GM18505 (cell line): ENCODE measurements at regions not wholly inside any gene's neighbourhood (a gene's known extent, or its start where the extent isn't known, plus 50 kb on each side); places are given as distances from the start of the nearest gene placed in this dataset.

ENCODE experiments used
- ATAC-seq: cut with Tn5 transposase; IDR thresholded peaks from one replicate; pipeline ENCODE4 v1.9.1; 2021; ENCODE audit not compliant: unreplicated experiment
- POLR2A ChIP-seq: IDR thresholded peaks from 4 replicates; pipeline ENCODE4 v1.6.1; 2011; ENCODE audit warnings: borderline replicate concordance; ENCODE audit not compliant: insufficient read depth, insufficient read length; ENCODE audit errors: extremely low read depth

DNA sequence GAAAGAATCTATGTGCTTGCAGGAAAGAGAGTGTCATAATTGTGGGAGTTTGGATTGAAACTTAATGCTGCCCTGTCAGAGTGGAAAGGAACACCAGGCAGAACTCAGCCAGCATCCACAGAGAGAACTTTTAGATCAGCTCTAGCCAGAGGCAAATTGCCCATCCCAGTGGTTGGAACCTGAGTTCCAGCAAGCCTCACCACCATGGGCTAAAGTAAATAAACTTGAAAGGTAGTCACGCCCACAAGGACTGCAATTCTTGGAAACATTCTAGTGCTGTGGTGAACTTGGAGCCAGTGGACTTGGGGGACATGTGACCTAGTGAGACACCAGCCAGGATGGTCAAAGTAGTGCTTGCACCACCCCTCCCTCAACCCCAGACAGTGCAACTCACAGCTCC, 571.6 kb downstream of the LRRIQ3 start:
- no peak for TF ChIP-seq POLR2A
- ATAC-seq: no peak

DNA sequence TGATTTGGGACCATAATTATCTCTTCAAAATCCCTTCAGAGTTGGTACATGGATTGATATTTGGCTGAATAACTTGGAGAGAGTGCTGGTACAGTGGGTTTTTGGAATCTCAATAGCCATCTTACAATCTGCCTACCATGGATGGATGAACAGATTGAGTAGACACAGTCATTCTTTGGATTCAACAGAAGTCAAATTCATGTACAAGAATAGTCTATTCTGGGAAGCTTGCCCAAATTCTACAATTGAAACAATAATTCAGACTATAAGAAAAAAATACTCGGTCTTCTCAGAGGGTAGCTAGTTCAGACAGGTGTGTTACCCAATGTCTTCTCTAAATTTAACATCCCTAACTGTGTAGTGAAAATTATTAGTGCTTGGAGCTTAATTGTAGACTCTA, 574.0 kb downstream of the LRRIQ3 start:
- TF ChIP-seq POLR2A: no peak
- no peak for ATAC-seq

DNA sequence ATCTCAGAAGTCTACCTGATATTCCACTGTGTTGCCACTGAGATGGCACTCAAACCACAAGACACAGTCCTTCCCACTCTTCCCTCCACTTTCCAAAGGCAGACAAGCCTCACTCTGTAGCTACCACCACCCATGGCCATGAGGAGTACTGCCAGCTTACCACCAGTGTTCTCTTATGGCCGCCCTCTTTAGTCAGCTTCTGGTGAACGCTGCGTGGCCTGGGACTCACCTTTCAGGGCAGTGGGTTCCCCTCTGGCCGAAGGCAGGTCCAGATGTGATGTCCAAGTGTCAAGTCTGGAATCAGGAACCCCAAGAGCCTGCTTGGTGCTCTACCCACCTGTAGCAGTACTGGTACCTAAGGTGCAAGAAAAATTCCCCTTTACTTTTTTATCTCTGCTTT, 580.8 kb downstream of the LRRIQ3 start:
- no peak for ATAC-seq
- no peak for TF ChIP-seq POLR2A

DNA sequence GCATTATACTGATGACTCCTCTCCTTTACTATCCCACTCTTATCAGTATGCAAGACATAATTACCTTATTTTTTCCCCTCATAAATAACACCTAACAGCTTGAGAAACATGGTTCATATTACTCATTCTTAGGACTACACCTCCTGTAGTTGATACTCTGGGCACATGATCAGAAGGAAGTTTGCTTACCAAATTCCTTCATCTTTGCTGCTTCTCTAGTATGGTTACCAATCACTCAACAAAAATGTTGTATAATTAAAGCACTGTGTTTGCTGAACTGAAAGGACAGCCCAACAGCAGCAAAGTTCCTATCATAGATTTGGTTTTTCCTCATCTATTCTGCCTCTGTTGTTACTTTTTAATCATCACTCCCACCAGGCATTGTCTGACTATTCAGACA, 586.3 kb downstream of the LRRIQ3 start:
- no peak for TF ChIP-seq POLR2A
- ATAC-seq: no peak

DNA sequence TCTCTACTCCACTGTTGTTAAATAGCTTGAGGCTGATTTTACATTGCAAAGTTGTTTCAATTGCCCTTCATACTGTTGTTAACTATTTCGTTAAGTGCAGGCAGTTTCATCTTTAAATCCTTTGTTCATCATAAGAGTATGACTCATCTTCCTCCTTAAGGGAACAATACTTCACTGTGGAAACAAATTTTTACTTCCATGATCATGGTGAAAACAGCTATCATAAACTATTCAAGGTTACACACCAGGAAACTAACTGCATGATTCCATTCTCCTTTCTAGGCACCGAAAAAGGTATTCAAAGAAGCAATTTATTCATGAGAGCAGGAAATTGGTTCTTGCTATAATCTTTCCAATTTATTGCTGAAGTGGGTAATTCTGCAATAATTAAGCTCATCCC, 593.2 kb downstream of the LRRIQ3 start:
- TF ChIP-seq POLR2A: no peak
- no peak for ATAC-seq

DNA sequence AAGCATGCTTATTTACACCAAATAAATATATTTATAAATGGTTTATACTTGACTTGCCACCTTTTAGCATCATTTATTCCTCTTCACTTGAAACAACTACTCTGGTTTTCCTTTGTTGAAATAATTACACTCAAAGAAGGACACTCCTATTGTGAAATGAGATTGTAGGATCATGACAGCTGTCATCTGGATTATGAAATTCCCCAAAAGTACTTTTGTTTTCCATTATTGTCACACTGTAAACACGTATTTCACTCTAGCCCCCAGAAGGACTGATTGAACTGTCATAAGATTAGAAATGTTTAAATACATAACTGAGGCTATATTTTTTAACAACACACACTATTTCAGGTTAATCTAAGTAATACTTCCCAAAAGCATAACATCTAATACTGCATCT, 593.8 kb downstream of the LRRIQ3 start:
- no peak for TF ChIP-seq POLR2A
- no peak for ATAC-seq

DNA sequence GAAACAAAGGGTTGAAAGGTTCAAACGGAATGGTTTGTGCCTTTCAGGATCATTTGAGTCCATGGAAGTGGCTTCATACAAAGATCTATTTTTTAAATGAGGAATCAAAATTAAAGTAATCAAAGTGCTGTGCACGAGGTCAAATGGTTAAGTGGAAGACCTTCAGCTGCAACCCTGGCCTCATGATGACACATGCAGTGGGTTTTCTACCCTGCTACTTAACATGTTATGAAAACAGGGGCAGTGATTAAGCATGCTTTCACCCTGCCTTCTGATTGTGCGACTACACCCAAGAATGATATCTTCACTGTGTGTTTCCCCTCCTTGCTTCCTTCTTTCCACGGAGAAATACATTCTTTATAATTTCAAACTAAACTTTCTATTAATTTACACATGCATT, 604.2 kb downstream of the LRRIQ3 start:
- no peak for ATAC-seq
- TF ChIP-seq POLR2A: no peak

DNA sequence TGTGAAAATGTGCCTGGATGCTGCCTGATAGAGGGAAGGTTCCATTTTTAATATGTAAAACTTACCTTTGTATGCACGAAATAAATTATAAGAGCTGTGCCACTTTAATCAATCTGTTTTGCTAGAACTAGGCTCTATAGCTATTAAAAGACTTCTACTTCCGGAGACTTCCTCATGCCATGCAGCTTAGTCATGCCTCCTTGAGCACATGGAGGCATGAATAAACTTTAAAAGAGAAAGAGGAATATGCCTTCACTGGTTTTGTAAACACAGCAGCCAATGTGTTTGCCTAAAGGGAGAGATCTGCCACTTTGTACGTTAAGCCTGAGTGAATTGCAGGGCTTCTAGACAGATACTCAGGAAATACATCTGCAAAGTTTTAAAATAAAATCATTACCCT, 604.6 kb downstream of the LRRIQ3 start:
- ATAC-seq: no peak
- no peak for TF ChIP-seq POLR2A

DNA sequence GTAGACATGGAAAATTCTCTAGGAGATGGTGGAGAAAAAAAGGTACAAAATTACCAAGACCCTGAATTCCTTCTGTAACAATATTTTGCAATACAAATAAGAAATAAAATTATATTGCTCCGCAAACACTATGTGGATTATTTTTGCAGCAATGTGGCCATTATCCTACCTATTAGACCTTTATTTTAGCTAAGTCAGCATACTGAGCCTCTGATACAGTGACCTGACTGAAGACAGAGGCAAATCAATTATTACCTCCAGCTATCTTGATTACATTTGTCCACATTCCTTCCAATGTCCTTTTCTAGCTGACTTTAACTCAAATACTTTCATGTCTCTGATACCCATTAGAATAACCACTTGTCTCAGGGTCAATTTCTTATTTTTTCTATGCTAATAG, 610.9 kb downstream of the LRRIQ3 start:
- no peak for ATAC-seq
- TF ChIP-seq POLR2A: no peak

DNA sequence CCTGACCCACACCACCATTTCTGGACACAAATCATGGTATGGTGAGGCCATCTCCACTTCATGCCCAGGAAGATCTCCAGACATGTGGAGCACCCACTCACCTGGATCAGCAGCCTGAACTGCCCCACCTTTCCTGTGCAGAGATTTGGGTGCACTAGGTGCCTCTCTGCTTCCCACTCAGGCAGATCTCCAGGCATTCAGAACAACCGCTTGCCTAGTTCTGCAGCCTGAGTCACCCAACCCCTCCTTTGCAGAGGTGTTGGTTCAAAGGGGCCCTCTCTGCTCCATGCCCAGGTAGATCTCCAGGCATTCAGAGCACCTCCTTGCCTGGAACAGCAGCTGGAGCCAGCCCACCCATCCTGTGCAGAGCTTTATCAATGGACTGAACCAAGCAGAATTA, 620.8 kb downstream of the LRRIQ3 start:
- ATAC-seq: no peak
- TF ChIP-seq POLR2A: no peak

DNA sequence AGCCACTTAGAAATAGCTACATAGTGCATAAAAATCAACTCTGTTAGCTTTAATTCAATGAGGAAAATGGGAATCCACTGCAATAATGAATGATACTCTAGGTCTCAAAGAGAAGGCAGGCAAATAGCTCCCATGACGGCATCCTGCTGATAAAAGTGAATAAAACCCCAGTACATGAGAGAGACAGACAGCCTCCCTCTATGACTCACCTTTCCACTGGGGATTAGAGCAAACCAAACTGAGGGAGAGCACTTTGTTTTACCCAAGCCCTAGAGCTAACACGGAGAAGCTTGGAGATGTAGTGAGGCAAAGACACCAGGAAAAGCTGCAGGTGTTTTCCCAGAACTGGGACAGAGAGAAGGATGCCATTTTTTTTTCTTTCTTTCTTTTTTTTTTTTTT, 621.9 kb downstream of the LRRIQ3 start:
- no peak for ATAC-seq

DNA sequence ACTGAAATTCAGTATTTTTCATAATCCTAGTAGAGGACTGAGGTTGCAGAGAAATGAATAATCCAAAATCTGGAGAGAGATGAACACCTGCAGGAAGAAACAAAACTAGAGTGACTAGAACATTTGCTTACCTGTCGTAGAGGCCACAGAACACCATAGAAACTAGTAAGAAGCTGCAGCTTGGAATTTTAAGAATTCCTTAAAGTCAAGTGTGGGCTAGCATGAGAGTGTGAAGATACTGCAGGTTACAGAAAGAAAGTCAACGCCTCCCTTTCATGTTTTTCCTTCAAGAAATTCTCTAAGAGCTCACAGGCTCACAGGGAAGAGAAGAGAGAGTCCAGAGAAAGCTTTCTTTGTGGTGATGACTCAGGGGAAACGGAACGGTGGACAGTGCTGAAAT, 633.7 kb downstream of the LRRIQ3 start:
- ATAC-seq: no peak
- no peak for TF ChIP-seq POLR2A

More for the DNA sequence above, 621.9 kb downstream of the LRRIQ3 start:
- no peak for TF ChIP-seq POLR2A

DNA sequence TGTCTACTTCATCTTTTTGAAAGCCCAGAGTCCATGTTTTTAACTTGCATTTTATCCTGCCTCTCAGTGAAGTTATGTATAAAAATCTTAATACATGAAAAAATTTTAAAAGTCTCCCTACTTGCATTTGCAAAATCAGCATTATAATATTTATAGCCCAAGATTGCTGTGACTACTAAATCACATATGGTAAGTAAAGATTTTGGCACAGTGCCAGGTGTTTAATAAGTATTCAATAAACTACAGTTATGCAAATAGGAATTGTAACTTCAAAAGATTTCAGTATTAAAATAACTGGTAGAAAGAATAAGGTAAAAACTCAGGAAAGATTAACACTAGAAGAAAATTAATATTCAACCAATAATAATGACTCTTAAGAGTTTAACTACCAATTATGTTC, 641.7 kb downstream of the LRRIQ3 start:
- no peak for ATAC-seq
- no peak for TF ChIP-seq POLR2A

DNA sequence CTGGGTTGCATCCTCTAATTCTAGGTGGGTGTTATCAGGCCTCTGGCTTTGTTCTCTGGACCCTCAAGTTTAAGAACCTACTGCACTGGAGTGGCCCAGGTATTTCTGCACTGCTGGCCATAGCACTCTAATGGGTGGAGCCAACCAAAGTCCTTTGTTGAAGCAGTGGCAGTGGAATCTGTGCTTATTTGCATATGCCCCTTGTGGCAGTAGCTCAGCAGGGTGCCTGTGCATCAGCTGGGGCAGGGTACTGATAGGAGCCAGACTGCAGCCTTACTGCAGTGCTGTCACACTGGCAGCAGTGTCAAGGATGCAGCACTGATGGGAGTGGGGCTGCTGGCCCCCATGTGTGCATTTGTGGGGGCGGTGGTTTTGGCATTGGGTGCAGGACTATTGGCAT, 660.6 kb downstream of the LRRIQ3 start:
- no peak for TF ChIP-seq POLR2A
- ATAC-seq: no peak

DNA sequence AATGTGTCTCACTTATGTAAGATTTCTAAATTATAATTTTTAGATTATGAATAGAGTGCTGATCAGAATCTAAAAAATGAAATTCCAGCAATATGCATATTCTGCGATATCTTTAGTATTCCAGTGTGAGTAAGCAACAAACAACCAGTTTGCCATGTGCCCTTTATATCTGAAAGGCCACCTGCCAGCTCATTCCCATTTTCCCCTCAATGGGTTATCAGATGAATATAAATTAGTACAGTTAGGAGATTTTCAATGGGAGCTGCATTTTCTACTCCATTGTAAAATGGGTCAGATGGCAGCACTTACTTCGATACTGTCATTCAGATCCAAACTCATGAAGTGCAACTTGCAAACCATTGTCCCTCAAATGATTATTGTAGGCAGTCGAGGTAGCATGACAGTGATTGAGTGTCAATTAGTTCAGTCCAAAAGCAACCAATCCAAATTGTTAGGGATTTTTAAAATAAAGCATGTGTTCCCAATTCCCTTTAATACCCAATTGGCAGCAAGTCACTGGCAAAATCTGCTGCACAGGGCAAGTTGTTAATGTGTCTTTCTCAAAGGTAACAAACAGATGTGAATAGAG, 680.3 kb downstream of the LRRIQ3 start:
- no peak for ATAC-seq
- no peak for TF ChIP-seq POLR2A
